Upper lobe of left lung (tissue), 4 donors: ENCODE measurements at regions not wholly inside any gene's neighbourhood (a gene's known extent, or its start where the extent isn't known, plus 50 kb on each side); places are given as distances from the start of the nearest gene placed in this dataset.
"Not testable (repeated sequence)": the region's sequence is repeated elsewhere in the genome, so short reads cannot be mapped to it uniquely, and the experiment has no call there.

ENCODE experiments used
- POLR2A ChIP-seq, 4 donors: fragments of 450-650 bp; IDR thresholded peaks; one replicate each; pipeline ENCODE4 v1.5.1; 2016 to 2017; ENCODE audit warnings: antibody characterized with exemption in 4 of 4, mild to moderate bottlenecking in 2 of 4
- POLR2AphosphoS5 ChIP-seq, 2 donors: sonication (generic); formaldehyde crosslinking; IDR thresholded peaks; one replicate each; pipeline ENCODE4 v1.5.1; 2017; ENCODE audit warnings: antibody characterized with exemption in 2 of 2
- TF ChIP-seq, protein P1 (sequence below), 6 experiments: fragments of 450-650 bp in 4 of 6; fragments of 200-600 bp in 2 of 6; sonication (generic) in 2 of 6; IDR thresholded peaks; one replicate each; pipeline ENCODE4 v1.5.1; 2016 to 2019; ENCODE audit warnings: antibody characterized with exemption in 6 of 6

DNA sequence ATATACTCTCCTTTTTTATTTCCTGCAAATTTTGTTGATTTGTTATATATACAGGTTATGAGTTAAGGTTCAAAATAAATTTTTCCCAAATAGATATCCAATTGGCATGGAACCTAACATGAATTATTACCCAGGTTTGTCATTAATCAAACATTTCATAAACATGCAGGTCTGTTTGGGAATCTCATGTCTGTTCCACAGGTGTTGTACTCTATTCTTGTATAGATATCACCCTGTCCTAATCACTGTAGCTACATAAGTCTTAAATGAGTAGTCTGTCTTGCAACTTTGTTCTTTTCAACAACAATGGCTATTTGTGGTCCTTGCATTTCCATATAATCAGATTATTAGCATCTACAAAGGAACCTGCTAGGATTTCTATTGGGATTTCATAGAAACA lies 121.9 kb downstream of the LIMS4 start:
- not testable (repeated sequence) for TF ChIP-seq POLR2A, POLR2AphosphoS5 (IDR thresholded peaks at IDR 0.05)
- TF ChIP-seq, protein P1, sequence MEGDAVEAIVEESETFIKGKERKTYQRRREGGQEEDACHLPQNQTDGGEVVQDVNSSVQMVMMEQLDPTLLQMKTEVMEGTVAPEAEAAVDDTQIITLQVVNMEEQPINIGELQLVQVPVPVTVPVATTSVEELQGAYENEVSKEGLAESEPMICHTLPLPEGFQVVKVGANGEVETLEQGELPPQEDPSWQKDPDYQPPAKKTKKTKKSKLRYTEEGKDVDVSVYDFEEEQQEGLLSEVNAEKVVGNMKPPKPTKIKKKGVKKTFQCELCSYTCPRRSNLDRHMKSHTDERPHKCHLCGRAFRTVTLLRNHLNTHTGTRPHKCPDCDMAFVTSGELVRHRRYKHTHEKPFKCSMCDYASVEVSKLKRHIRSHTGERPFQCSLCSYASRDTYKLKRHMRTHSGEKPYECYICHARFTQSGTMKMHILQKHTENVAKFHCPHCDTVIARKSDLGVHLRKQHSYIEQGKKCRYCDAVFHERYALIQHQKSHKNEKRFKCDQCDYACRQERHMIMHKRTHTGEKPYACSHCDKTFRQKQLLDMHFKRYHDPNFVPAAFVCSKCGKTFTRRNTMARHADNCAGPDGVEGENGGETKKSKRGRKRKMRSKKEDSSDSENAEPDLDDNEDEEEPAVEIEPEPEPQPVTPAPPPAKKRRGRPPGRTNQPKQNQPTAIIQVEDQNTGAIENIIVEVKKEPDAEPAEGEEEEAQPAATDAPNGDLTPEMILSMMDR (IDR thresholded peaks at IDR 0.05) = not testable (repeated sequence)
